ENCODE measurements at regions not wholly inside any gene's neighbourhood (a gene's known extent, or its start where the extent isn't known, plus 50 kb on each side); places are given as distances from the start of the nearest gene placed in this dataset.
"Not testable (repeated sequence)": the region's sequence is repeated elsewhere in the genome, so short reads cannot be mapped to it uniquely, and the experiment has no call there.

GRCh38 chr3:115252679-115253078 lies 105.6 kb upstream of the ZBTB20 start:
- no peak for DNase-seq (ENCODE audit: low read depth)

GRCh38 chr3:115254492-115255196 lies 107.6 kb upstream of the ZBTB20 start:
- no peak for DNase-seq (ENCODE audit: low read depth)

- DNase-seq (ENCODE audit: low read depth) = no peak
Observed at GRCh38 chr3:115255197-115255585, 108.1 kb upstream of the ZBTB20 start.

GRCh38 chr3:115270849-115271248 lies 123.8 kb upstream of the ZBTB20 start:
- DNase-seq (ENCODE audit: low read depth) = no peak

- DNase-seq (ENCODE audit: low read depth) = peak; percentile 62
Observed at GRCh38 chr3:115272036-115272824, 125.1 kb upstream of the ZBTB20 start.

GRCh38 chr3:115275896-115276295 lies 128.8 kb upstream of the ZBTB20 start:
- DNase-seq (ENCODE audit: low read depth) = no peak

GRCh38 chr3:115279939-115280338 lies 132.9 kb upstream of the ZBTB20 start:
- no peak for DNase-seq (ENCODE audit: low read depth)

- no peak for DNase-seq (ENCODE audit: low read depth)
Observed at GRCh38 chr3:115280506-115280905, 133.4 kb upstream of the ZBTB20 start.

GRCh38 chr3:115281697-115282675 lies 134.9 kb upstream of the ZBTB20 start:
- no peak for DNase-seq (ENCODE audit: low read depth)

GRCh38 chr3:115284980-115285379 lies 137.9 kb upstream of the ZBTB20 start:
- no peak for DNase-seq (ENCODE audit: low read depth)

GRCh38 chr3:115286529-115287197 lies 139.6 kb upstream of the ZBTB20 start:
- no peak for DNase-seq (ENCODE audit: low read depth)

- no peak for DNase-seq (ENCODE audit: low read depth)
Observed at GRCh38 chr3:115287198-115287597, 140.1 kb upstream of the ZBTB20 start.

GRCh38 chr3:115292131-115292530 lies 145.0 kb upstream of the ZBTB20 start:
- DNase-seq (ENCODE audit: low read depth) = no peak

- no peak for DNase-seq (ENCODE audit: low read depth)
Observed at GRCh38 chr3:115292677-115293165, 145.6 kb upstream of the ZBTB20 start.

- DNase-seq (ENCODE audit: low read depth) = no peak
Observed at GRCh38 chr3:115293321-115293720, 146.2 kb upstream of the ZBTB20 start.

GRCh38 chr3:115301364-115301860 lies 154.3 kb upstream of the ZBTB20 start:
- peak; percentile 16 for DNase-seq (ENCODE audit: low read depth)

GRCh38 chr3:115317953-115318352 lies 170.9 kb upstream of the ZBTB20 start:
- not testable (repeated sequence) for DNase-seq (ENCODE audit: low read depth)

GRCh38 chr3:115321400-115321805 lies 174.3 kb upstream of the ZBTB20 start:
- peak; percentile 75 for DNase-seq (ENCODE audit: low read depth)

- no peak for DNase-seq (ENCODE audit: low read depth)
Observed at GRCh38 chr3:115322901-115323300, 175.8 kb upstream of the ZBTB20 start.

GRCh38 chr3:115323380-115323779 lies 176.3 kb upstream of the ZBTB20 start:
- DNase-seq (ENCODE audit: low read depth) = no peak

- DNase-seq (ENCODE audit: low read depth) = no peak
Observed at GRCh38 chr3:115324056-115324455, 177.0 kb upstream of the ZBTB20 start.

Data from Daoy (cell line).